ENCODE measurements at regions not wholly inside any gene's neighbourhood (a gene's known extent, or its start where the extent isn't known, plus 50 kb on each side); places are given as distances from the start of the nearest gene placed in this dataset.

DNA sequence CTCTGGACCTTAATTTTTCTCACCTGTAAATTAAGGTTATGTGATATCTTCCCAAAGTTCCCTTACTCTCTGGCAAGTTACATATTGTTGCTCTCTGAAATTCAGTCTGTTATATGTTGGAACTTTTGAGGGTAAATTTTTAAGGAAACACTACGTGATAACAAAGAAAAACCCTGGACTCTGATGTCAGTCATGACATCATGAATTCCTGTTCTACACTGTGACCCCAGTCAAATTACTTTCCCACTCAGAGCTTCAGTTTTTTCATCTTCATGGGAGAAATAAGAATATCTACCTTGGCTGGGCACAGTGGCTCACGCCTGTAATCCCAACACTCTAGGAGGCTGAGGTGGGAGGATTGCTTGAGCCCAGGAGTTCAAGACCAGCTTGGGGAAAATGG lies 164.6 kb upstream of the RALGAPA2 start:
- no peak for ATAC-seq

DNA sequence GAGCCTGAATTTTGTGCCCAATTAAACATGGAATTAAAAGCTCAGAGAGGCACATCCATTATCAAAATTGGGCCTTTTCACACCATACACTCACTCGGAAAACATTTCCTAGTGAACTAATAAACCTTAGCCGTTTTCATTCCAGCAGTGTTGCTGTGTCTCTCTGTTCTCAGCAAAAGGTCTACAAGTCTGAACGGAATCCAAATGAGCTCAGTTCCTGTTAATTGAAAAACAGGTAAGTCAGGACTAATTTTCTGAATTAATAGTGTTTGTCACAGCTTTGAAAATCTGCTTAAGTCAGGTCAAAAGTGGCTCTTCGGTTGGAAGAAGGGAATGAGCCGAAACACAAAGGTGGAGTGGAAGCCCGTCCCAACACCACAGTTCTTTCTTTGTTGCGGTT lies 163.3 kb upstream of the RALGAPA2 start:
- no peak for ATAC-seq

DNA sequence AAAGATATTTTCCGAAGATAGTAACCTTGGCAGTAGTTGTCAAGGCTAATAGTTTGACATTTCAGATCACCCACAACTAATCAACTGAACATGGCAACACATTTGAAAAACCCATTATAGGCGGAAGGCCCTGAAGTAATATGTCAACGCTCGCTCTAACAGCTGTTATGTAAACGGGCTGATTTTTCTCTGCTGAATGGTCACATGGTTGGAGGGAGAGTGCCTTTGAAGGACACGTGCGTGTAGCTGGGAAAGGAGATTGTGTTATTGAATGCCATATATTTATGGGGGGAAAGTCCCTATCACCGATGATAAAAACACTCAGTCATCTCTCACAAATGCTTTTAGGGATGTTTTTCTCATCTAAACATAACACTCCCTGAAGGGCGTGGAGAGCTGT lies 160.0 kb upstream of the RALGAPA2 start:
- no peak for ATAC-seq

DNA sequence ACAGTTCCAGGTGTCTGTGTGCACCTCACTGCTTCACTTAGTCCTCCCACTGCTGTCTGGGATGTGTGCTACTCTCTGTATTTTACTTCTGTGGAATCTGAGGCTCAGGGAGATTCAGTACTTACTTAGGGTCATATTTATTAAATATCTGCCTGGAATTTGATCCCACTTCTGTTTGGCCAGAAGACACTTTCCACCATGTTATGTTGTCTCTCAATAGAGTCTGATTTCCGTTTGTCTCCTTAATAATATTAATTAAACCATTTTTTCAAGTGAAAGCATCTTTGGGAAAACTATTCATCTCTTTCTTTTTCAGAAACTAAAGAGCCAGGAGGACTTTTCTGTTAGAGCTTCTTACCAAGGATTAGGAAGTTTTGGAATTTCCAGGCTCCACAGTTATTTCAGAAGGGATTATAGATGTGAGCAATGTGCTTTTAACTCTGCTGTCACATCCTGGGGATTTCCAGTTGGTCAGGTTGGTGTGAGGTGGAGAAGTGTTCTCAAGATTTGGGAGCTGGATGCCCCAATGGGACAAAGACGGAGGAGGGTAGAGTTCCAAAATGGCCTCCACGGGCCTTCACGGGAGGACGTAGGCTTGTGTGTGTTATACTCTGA lies 156.8 kb upstream of the RALGAPA2 start:
- ATAC-seq = no peak

DNA sequence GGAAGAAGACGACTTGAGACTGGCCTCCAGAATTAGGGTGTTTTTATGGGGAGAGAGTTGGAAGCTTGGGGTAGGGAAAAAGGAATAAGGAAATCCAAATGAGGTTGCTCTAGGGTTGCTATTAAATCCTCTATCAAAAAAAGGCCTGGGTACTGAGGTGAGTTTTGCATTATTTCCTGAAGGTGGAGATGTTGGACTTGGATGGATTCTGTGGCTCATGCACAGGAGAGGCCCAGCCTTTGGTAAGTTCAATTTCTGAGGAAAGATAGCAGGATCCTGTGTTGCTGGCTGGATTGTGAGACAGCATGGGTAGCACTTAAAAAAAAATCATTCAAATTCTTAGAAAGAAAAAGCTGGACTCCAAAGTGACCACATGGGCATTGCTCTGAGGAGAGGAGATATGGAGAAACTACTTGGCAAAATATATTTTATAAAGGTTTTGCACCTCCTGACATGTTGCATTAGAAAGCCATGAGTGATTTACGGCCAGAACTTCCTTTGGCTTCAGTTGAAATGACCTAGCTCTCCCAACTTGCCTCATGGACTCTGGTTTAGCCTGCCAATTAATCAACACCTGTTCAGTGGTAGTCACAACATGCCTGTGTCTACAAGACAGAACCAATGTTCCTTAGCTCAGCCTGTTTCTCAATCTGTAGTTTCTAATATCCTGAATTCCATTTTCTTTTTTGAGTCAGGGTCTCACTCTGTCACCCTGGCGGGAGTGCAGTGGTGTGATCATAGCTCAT lies 152.1 kb upstream of the RALGAPA2 start:
- ATAC-seq = no peak

DNA sequence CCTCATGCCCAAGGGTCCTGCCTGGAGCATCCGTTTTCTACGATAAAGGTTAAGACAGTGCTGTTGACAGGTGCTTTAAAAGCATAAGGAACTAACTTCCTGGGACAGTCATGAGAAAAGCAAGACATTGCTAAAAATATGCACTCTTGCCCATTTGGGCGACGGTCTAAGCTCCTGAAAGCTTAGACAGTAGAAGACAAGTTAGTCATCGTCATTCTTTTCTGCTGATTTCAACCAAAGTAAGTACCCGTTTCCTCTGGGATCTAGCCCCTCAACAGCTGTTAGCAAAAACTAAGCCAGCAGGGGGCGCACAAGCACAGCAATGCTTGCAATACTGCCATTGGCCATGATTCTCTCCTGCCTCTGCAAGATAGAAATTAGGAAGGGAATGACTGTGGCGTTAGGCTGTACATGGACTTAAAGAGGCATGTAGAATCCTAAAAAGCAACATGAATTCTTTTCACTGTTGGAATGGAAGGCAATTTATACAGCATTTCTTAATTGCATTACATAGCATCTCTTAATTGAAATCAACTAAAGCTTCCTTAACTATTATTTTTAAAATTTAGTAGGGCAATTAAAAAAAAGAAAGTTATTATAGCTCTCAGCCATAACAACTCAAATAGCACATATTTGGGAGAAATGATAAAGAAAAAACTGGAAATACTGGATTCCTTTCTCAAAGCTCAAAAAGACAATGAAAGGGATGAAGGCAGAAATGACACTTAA lies 147.8 kb upstream of the RALGAPA2 start:
- peak; percentile 65 to 70 for ATAC-seq

DNA sequence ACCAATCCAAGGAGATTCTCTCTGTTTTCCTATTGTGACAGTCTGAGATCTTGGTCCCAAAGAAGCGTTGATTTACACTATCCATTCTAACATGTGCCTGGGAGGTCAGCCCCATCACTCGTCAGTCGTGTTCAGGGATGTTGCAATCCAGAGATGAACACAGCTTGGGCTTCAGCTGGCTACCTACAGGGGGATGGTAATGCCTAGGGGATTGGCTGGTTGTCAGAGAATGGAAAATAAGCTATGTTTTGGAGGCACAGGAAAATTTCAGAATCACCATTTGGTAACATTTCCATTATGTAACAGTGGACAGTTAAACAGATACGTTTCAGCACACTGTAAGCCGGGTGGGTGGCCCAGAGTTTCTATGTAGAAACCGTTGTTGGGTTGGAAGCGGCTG lies 147.1 kb upstream of the RALGAPA2 start:
- no peak for ATAC-seq

DNA sequence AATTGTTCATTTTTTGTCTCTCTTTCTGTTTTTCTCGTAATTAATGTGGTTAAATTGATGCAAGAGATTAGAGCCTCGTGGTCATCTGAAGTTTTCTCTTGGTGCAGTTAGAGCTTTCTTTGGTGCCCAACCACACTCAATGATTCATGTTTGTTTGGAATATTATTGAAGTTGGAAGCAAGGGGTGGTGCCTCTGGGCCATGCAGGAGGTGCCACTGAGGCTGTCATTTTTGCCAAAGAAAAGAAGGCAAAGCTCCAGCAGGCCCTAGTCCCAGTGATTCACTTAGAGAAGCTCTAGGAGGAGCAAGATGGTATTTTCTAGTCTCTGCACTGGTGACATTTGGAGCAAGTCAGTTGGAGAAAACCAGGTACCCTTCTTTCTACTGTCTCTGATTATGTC lies 144.5 kb upstream of the RALGAPA2 start:
- no peak for ATAC-seq

DNA sequence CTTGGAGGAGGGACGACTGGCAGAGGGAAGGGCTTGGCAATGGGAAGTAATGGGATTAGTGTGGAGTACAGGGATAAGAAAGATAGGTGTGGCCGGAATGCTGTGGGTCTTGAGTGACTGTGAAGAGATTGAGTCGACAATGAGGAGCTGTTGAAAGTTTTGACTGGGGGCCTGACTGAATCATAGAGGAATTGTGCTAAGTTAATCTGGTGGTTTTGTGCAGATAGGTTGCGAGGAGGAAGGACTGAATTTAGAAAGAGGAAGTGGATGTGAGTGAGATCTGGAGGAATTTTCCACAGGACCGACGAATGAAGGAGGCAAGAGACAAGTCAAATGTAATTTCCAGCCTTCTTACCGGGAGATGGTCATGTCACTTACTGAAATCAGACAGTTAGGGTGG lies 143.9 kb upstream of the RALGAPA2 start:
- no peak for ATAC-seq

DNA sequence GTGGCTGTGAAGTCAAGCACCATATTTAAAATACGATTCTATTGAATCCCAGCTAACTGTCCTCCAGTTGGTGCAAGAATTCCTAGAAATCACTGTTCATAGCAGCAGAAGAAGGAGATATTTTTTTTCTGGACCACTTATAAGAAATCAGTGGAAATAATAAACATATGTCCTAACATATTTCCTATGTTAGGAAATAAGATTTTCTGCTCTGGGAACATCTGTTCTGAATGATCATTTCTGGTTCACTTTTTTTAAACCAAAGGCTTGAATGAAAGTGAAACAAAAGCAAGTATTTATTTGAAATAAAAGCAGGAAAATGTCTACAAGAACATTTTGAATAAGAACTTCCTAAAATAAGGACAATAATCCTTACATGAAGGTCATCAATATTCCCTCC lies 138.9 kb upstream of the RALGAPA2 start:
- no peak for ATAC-seq

DNA sequence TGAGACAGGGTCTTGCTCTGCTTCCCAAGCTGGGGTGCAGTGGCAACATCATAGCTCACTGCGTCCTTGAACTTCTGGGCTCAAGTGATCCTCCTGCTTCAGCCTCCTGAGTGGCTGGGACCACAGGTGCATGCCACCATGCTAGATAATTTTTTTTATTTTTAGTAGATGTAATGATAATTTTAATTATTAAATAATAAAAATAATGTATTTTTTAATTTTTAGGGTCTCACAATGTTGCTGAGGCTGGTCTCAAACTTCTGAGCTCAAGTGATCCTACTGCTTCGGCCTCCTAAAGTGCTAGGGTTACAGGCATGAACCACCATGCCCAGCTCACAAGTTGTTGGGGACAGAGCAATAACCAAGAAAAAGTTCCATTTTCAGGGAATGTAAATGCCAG lies 138.0 kb upstream of the RALGAPA2 start:
- ATAC-seq = no peak

DNA sequence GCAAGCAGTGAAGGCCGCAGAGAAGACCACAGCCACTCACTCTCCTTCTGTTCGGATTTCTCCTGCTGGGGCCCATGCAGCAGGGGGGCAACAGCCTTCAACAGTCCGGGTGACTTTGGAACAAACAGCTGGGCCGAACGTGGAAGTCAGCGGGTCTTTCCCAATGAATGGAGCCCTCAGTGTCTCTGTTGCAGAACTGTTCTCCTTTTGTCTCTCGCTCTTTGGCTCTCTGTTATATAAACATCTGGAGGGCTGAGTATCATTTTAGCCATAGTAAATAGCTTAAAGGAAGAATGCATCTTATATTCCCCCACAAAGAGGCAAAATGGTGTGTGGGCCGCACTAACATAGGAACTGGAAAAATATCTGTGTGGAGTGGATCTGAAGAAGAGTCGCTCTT lies 136.7 kb upstream of the RALGAPA2 start:
- ATAC-seq = no peak

DNA sequence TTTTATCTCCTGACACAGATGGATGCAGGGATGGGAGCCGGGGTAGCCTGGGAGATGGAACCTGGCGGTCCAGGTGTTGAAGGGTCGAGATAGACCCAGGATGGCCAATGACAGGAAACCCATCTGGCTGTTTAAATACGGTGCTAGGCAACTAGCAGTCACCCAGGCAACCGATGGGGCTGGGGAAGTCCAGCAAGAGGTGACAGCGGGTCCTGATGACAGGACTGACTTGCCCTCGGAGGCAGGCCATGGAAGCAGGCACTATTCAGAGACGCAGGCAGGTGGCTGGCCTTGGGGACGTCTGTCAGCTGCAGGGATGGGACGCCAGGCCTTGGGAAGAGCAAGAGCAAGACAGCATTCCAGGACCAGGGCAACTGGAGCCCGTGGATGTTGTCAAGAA lies 135.4 kb upstream of the RALGAPA2 start:
- no peak for ATAC-seq

DNA sequence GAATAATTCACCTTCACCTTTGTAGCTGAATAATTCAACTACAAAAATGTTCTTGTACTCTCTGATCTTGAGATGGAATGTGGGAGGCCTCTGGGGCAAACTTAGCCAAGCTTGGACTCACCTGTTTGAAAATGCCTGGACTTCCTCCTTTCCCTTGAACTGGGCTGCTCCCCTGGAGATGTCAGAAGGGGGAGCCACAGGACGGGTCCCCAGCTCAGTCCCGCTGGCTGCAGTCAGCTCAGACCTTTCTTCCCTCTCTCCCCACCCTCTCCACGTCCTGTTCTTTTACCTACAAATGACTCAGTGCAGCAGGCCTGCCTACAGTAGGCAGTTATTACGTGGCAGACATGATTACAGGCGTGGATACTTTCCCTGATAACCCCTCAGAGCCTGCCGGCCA lies 131.5 kb upstream of the RALGAPA2 start:
- ATAC-seq = no peak

DNA sequence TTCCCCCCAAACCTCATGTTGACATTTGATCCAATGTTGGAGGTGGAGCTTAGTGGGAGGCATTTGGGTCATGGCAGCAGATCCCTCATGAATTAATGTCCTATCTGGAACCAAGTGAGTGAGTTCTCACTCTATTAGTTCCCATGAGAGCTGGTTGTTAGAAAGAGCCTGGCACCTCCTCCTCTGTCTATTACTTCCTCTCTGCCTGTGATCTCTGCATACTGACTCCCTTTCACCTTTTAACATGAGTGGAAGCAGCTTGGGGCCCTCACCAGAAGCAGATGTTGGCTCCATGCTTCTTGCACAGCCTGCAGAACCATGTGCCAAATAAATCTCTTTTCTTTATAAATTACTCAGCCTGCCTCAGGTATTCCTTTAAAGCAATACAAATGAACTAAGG lies 127.3 kb upstream of the RALGAPA2 start:
- ATAC-seq = no peak

DNA sequence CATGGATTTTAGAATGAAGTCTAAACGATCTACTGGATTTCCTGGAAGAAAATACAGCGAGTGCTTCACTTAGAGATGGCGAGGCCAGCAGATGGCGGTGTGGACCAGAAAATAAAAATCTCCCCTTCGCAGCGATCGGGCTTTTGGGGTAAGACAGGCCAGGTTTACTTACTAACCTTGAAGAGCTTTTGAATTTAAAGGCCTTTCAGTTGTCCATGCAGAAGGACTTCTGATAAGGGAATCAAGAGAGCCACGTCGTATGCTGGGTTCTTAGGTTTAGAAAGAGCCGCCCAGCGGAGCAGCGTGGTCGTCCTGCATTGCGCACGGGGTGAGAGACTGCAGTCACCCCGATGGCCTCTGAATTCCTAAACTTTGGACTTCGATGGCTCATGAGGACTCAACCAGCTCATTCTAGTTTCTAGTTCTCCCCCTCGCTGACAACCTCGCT lies 125.2 kb upstream of the RALGAPA2 start:
- no peak for ATAC-seq

DNA sequence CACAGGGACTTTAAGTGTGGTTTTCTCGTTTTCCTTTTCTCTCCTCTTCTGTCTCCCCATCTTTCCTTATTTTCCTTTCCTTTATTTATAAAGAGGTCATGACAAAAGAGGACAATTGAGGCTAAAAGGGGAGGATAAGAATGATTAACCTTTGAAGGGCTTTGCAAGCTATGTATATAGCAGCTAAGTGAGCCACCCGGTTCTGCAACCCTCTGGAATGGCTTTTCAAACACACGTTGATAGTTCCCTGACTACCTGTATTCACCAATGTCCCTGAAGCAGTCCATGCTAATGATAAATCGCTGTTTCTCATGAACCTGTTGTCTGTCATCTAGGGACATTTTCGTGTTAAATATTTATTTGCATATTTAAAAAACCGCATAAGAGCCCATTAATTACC lies 124.4 kb upstream of the RALGAPA2 start:
- ATAC-seq = no peak

DNA sequence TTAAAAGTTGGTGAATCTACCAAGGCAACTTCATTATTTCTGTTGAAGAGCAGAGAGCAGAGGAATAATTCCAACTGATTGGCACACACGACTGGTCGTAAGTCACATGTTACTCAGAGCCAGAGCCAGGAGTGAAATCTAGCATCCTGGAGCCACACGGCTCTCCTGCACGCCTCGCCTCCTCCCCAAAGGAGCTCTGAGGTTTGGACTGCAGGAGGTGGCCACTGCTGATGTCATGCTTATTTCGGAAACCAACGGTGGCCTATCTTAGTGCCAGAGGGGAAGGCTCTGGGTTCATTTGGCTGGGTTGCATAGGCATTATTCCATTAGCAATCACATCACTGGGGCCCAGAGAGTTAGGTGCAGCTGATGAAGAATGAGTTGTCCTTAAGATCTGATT lies 123.5 kb upstream of the RALGAPA2 start:
- no peak for ATAC-seq

DNA sequence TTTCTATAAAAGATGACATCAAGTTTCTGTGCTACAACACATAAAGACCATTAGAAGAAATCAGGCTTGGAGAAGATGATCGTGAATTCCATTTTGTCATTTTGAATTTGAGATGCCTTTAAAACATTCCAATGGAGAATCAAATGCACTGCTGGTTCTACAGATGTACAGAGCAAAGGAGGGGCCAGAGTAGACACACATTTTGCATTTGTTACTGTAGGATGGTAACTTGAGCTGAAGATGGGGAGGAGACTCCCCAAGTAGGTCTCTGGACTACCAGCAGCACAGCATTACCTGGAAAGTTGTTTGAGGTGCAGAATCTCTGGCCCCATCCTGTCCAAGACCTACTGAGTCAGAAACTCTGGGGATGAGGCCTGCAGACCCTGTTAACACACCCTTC lies 121.6 kb upstream of the RALGAPA2 start:
- ATAC-seq = no peak

DNA sequence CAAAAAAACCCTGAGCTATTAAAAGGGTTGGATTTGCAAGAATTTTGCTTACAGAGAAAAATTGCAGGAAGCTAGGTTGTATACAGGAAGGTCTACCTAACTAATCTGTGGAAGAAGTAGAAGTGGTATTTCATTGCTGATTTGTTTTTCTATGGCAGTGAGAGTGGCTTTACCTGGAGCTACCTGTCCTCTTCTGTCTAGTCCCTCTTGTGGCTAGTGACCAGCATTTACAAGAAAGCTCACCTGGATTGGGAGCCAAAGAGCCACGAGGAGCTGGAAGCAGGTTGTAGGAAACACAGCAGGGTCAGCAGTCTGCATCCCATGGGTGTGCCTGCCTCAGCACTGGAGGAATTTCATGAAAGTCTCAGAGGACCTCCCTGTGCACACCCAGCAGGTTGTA lies 120.3 kb upstream of the RALGAPA2 start:
- ATAC-seq = no peak

DNA sequence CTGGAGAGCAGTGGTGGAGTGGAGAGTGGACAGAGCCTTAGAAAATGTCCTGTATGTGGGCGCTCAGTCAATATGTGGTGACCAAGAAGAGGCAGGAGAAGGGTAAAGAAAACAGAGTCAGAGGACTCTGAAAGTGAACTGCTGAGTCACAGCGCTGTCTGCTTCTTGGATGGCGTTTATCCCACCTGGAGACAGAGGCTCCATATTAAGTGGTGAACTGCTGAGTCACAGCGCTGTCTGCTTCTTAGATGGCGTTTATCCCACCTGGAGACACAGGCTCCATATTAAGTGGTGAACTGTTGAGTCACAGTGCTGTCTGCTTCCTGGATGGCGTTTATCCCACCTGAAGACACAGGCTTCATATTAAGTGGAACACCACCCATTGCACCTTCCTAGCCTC lies 119.3 kb upstream of the RALGAPA2 start:
- ATAC-seq = no peak

DNA sequence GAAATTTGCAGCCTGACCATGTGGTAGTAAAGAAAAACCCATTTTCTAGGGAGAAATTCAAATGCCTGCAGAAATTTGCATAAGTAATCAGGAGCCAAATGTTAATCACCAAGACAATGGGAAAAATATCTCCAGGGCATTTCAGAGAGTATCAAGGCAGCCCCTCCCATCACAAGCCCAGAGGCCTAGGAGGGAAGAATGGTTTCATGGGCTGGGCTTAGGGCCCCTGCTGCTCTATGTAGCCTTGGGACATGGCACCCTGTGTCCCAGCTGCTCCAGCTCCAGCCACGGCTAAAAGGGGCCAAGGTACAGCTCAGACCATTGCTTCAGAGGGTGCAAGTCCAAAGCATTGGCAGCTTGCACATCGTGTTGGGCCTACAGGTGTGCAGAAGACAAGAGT lies 117.2 kb upstream of the RALGAPA2 start:
- ATAC-seq = no peak

DNA sequence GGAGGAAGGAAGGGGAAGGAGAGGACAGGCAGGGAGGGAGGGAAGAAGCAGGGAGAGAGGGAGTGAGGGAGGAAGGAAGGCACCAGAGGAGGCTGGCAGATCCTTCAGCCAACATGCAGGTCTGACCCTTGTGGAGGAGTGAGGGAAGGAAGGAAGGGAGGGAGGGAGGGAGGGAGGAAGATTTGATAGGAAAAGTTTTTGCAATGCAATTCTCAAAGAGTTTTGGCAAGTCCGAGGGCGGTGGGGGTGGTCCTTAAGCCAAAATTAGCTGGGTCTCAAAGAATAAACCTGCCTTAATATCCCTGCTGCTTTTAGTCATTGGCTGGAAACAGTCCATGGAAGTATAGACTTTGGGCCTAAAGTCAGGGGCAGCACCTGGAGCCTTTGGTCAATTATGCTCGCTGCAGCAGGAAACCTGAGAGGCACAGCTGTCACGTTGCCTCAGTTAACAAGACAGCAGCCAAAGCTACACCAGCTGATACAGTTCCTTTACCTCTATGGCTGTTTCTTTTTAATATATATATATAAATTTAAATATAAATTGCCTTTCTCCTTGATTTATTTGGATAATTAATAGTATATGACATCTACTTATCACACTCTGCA lies 115.7 kb upstream of the RALGAPA2 start:
- ATAC-seq = no peak
